IMR-90 (cell line): ENCODE measurements at regions not wholly inside any gene's neighbourhood (a gene's known extent, or its start where the extent isn't known, plus 50 kb on each side); places are given as distances from the start of the nearest gene placed in this dataset.
A peak's percentile ranks its signal among the peaks of the same experiment; 100 is the strongest.

Source experiments
- ATAC-seq: fragments of 200-7000 bp; cut with Tn5 transposase; 2 replicates; pipeline ENCODE4 v1.9.1; 2020; ENCODE audit warnings: low read depth, mild to moderate bottlenecking, moderate library complexity
- BruUV-seq: library from RNA; stranded (reverse); fragments of 400-500 nt; replicated peaks from 2 replicates; lab custom pipeline; 2021; lab: Mats Ljungman, UMichigan
- CTCF ChIA-PET: fragments of 300-600 bp; formaldehyde crosslinking; extraction: SDS; loops from one replicate; lab custom pipeline; 2021; ENCODE audit warnings: antibody characterized with exemption; lab: Yijun Ruan, JAX
- POLR2A ChIA-PET: fragments of 300-600 bp; sonication (Branson Sonifier 250); formaldehyde crosslinking; loops from one replicate; lab custom pipeline; 2022; ENCODE audit warnings: antibody characterized with exemption; ENCODE audit not compliant: unreplicated experiment; lab: Charles Lee
- DNase-seq: peaks from one replicate; pipeline ENCODE4 v3.0.0; 2013
- H2AFZ ChIP-seq: replicated peaks from 2 replicates; pipeline ENCODE3; 2013; ENCODE audit warnings: low read length, mild to moderate bottlenecking; ENCODE audit not compliant: poor library complexity
- H2AK5ac ChIP-seq: 2 replicates; pipeline ENCODE4 v1.6.1; 2013; ENCODE audit warnings: low read depth, low read length, inconsistent platforms
- H2AK9ac ChIP-seq: replicated peaks from 2 replicates; pipeline ENCODE3; 2013; ENCODE audit warnings: mild to moderate bottlenecking, low read depth, low read length, moderate library complexity; ENCODE audit not compliant: poor library complexity
- H2BK120ac ChIP-seq: 2 replicates; pipeline ENCODE4 v1.6.1; 2013; ENCODE audit warnings: low read depth, low read length, inconsistent platforms
- H2BK15ac ChIP-seq: 3 replicates; pipeline ENCODE4 v1.6.1; 2013; ENCODE audit warnings: low read depth, low read length, inconsistent platforms
- H2BK20ac ChIP-seq: 2 replicates; pipeline ENCODE4 v1.6.1; 2013; ENCODE audit warnings: low read depth, mild to moderate bottlenecking, inconsistent platforms, low read length, moderate library complexity
- H2BK5ac ChIP-seq: 2 replicates; pipeline ENCODE4 v1.6.1; 2013; ENCODE audit warnings: mild to moderate bottlenecking, low read depth, low read length, inconsistent platforms; ENCODE audit not compliant: poor library complexity, severe bottlenecking
- H3K14ac ChIP-seq: replicated peaks from 2 replicates; pipeline ENCODE4 v1.6.1; 2013; ENCODE audit warnings: low read depth, low read length, inconsistent platforms
- H3K18ac ChIP-seq: 2 replicates; pipeline ENCODE4 v1.6.1; 2013; ENCODE audit warnings: low read depth, low read length, control low read depth
- H3K23ac ChIP-seq: 2 replicates; pipeline ENCODE4 v1.6.1; 2013; ENCODE audit warnings: low read depth, low read length, inconsistent platforms
- H3K27ac ChIP-seq: 2 replicates; pipeline ENCODE4 v1.5.1; 2013; ENCODE audit warnings: mild to moderate bottlenecking, control low read depth, low read length; ENCODE audit not compliant: insufficient read depth
- H3K27me3 ChIP-seq: 2 replicates; pipeline ENCODE4 v1.6.1; 2013; ENCODE audit warnings: low read length; ENCODE audit not compliant: control insufficient read depth, insufficient read depth
- H3K36me3 ChIP-seq: 2 replicates; pipeline ENCODE4 v1.6.1; 2013; ENCODE audit warnings: low read length, mixed read lengths; ENCODE audit not compliant: control insufficient read depth, insufficient read depth
- H3K4ac ChIP-seq: 2 replicates; pipeline ENCODE4 v1.6.1; 2013; ENCODE audit warnings: low read depth, low read length, inconsistent platforms
- H3K4me1 ChIP-seq: 2 replicates; pipeline ENCODE4 v1.6.1; 2013; ENCODE audit warnings: low read length, mixed read lengths; ENCODE audit not compliant: control insufficient read depth, insufficient read depth
- H3K4me2 ChIP-seq: 2 replicates; pipeline ENCODE4 v1.6.1; 2013; ENCODE audit warnings: low read depth, mild to moderate bottlenecking, control low read depth, low read length, moderate library complexity
- H3K4me3 ChIP-seq: 2 replicates; pipeline ENCODE4 v1.5.1; 2013; ENCODE audit warnings: low read depth, mild to moderate bottlenecking, control low read depth, low read length, moderate library complexity; ENCODE audit not compliant: insufficient read depth
- H3K56ac ChIP-seq: 2 replicates; pipeline ENCODE4 v1.6.1; 2013; ENCODE audit warnings: low read length, inconsistent platforms; ENCODE audit not compliant: insufficient read depth; ENCODE audit errors: extremely low read depth
- H3K79me1 ChIP-seq, 2 experiments: 2 replicates each; pipeline ENCODE4 v1.6.1; 2013; ENCODE audit warnings: low read length in 2 of 2, inconsistent platforms in 1 of 2, low read depth in 1 of 2
- H3K9ac ChIP-seq: 2 replicates; pipeline ENCODE4 v1.6.1; 2013; ENCODE audit warnings: low read depth, low read length, control low read depth
- H3K9me1 ChIP-seq: 2 replicates; pipeline ENCODE4 v1.6.1; 2013; ENCODE audit warnings: low read length, inconsistent platforms; ENCODE audit not compliant: insufficient read depth
- H3K9me3 ChIP-seq: 2 replicates; pipeline ENCODE4 v1.6.1; 2013; ENCODE audit warnings: low read length; ENCODE audit not compliant: control insufficient read depth, insufficient read depth
- H4K20me1 ChIP-seq: 2 replicates; pipeline ENCODE4 v1.6.1; 2013; ENCODE audit warnings: low read length, inconsistent platforms; ENCODE audit not compliant: insufficient read depth
- H4K5ac ChIP-seq: 2 replicates; pipeline ENCODE4 v1.6.1; 2013; ENCODE audit warnings: mild to moderate bottlenecking, low read depth, low read length, control low read depth
- H4K8ac ChIP-seq, 2 experiments: 2 replicates each; pipeline ENCODE4 v1.6.1; 2013; ENCODE audit warnings: low read depth in 2 of 2, low read length in 2 of 2, control low read depth in 1 of 2, inconsistent platforms in 1 of 2
- H4K91ac ChIP-seq: 2 replicates; pipeline ENCODE4 v1.6.1; 2013; ENCODE audit warnings: low read depth, low read length, inconsistent platforms; ENCODE audit not compliant: insufficient read depth
- CHD1 ChIP-seq: IDR thresholded peaks from 2 replicates; pipeline ENCODE4 v1.6.1; 2012; ENCODE audit warnings: low read depth, low read length, improper control_type of control experiment
- whole genome bisulfite sequencing, 2 experiments: methylation state at CpG; one replicate each; pipeline versions ENCODE4 v1.1.5 to v1.1.7; 2013; ENCODE audit warnings: missing lambda C conversion rate in 2 of 2; ENCODE audit not compliant: insufficient read length in 1 of 2; ENCODE audit errors: extremely low coverage in 2 of 2; 5-methylcytosine and 5-hydroxymethylcytosine counted together
- dilution Hi-C: fragments of 300-500 bp; cut with HindIII; formaldehyde crosslinking; loops from one replicate; pipeline ENCODE4 v1.14.3; 2018; ENCODE audit warnings: low sequenced_read_pairs; ENCODE audit not compliant: unreplicated experiment
- in situ Hi-C: fragments of 300-500 bp; cut with MboI; formaldehyde crosslinking; loops from 3 replicates; pipeline ENCODE4 v1.14.3; 2019; ENCODE audit warnings: low sequenced_read_pairs, inconsistent platforms, mixed read lengths
- intact Hi-C: fragments of 100-400 bp; cut with micrococcal nuclease; formaldehyde crosslinking; loops from 2 replicates; pipeline ENCODE4 v1.10.0; 2022
- TF ChIP-seq, protein P1 (sequence below): fragments of 150-350 bp; IDR thresholded peaks from 2 replicates; pipeline ENCODE4 v1.6.1; 2017; ENCODE audit warnings: mild to moderate bottlenecking, antibody characterized with exemption, low read length, low read depth

DNA sequence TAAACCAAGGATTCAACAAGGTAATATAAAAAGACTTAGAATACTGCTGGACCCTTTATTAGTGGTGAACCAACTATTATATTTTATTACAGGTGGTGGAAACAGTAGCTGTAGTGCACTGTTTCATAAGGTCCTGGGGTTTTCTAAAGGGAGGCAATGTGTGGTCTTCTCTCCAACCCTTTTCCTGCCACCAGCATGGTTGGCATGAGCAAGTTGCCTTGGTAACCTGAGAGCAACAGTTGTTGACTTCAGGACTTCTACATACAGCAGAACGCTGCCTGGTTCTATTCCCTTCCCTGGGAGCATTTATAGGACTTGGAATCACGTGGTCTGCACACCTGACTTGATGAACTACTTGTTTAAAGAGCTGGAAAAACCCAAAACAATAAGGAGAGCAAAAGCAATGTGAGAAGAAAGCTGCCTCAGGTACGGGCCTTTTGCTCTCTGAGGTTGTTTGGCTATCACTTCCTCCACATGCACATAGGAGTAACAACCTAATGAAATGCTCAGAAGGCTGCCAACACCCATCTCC, 81.1 kb upstream of the RAI14 start:
- in situ Hi-C loops = no loop called here
- no peak overlapping the region; the same call in 1 of the 2 replicates for H3K23ac ChIP-seq
- TF ChIP-seq CHD1 = no peak
- TF ChIP-seq, protein P1, sequence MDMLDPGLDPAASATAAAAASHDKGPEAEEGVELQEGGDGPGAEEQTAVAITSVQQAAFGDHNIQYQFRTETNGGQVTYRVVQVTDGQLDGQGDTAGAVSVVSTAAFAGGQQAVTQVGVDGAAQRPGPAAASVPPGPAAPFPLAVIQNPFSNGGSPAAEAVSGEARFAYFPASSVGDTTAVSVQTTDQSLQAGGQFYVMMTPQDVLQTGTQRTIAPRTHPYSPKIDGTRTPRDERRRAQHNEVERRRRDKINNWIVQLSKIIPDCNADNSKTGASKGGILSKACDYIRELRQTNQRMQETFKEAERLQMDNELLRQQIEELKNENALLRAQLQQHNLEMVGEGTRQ = 0 out of 2 replicates have a peak, but pooled peaks have one; percentile 17
- no peaks in the 10 kb centered on the region for H3K27me3 ChIP-seq
- dilution Hi-C loops = no loop called here
- H2BK120ac ChIP-seq = peak overlapping the region; percentile 35; the same call in 1 of the 2 replicates
- intact Hi-C loops = no loop called here
- H3K79me1 ChIP-seq = peaks cover 2 to 12% of the 10 kb centered on the region in 2 experiments; a peak in 3 of 4 replicates
- H3K56ac ChIP-seq = no peak overlapping the region
- no peaks in the 10 kb centered on the region for H3K36me3 ChIP-seq
- H3K4me2 ChIP-seq = no peak overlapping the region
- H3K18ac ChIP-seq = no peak overlapping the region
- CTCF ChIA-PET = interaction anchor here (0.7 to 1.1 kb wide), 2 partner anchors 10 to 184 kb away, joined by 3 to 4 read pairs; no protein-coding TSS in a partner anchor
- H3K4me3 ChIP-seq = no peak overlapping the region
- no TSS peak for BruUV-seq
- DNase-seq (no peak), ATAC-seq (no peak)
- H3K9me1 ChIP-seq = peaks cover 30% of the 10 kb centered on the region; the same call in 1 of the 2 replicates
- peak overlapping the region; percentile 30; the same call in 1 of the 2 replicates for H3K4ac ChIP-seq
- no peak overlapping the region for H2BK5ac ChIP-seq
- H2AFZ ChIP-seq = no peak overlapping the region
- H4K20me1 ChIP-seq = no peaks in the 10 kb centered on the region
- H2BK15ac ChIP-seq = peak overlapping the region; percentile 80
- H3K27ac ChIP-seq = no peak overlapping the region
- peak overlapping the region; percentile 33 for H3K14ac ChIP-seq
- POLR2A ChIA-PET = no interaction called here
- no peak overlapping the region for H3K9ac ChIP-seq
- H4K91ac ChIP-seq = peak overlapping the region; percentile 50; the same call in 1 of the 2 replicates
- H4K5ac ChIP-seq = peak overlapping the region; percentile 12; the same call in 1 of the 2 replicates
- no peak overlapping the region for H4K8ac ChIP-seq
- H2AK9ac ChIP-seq = no peak overlapping the region
- peak overlapping the region; percentile 38; the same call in 1 of the 2 replicates for H2AK5ac ChIP-seq
- 0 out of 2 replicates have a peak, but pooled peaks cover 2% of the 10 kb centered on the region for H3K9me3 ChIP-seq
- WGBS, 2 experiments = 100% methylated on average over 1 of the region's 3 CpGs; no CpG with 5 or more reads in 1 of the 2 experiments
- H2BK20ac ChIP-seq = peak overlapping the region; percentile 74
- peaks cover 30% of the 10 kb centered on the region for H3K4me1 ChIP-seq
